HG02571 (cell line): ENCODE measurements at regions not wholly inside any gene's neighbourhood (a gene's known extent, or its start where the extent isn't known, plus 50 kb on each side); places are given as distances from the start of the nearest gene placed in this dataset.

Experiments used
- ATAC-seq: cut with Tn5 transposase; IDR thresholded peaks from one replicate; pipeline ENCODE4 v1.9.1; 2021; ENCODE audit warnings: mild to moderate bottlenecking, moderate library complexity; ENCODE audit not compliant: unreplicated experiment

DNA sequence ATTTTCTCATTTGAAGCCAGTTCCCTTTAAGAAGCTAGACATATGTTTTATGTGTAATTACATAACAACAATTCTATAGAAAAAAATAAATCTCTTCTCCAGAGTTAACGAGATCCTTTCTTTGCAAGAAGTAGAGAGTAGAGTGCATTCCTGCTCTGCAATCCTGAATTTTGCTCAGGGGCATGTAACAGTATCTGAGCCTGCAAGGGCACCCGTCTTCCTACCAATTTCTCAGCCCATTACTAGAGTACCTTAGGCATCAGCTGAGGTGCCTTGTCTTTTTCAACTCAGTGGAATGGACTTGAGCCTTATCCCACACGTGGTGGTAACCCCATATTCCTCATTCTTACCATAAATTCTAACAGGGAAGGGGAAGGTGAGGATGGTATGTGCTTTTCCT, 205.9 kb downstream of the IKZF2 start:
- no peak for ATAC-seq

GRCh38 chr2:212943351-212943750, 208.1 kb downstream of the IKZF2 start:
- no peak for ATAC-seq

GRCh38 chr2:212941361-212941760, 210.1 kb downstream of the IKZF2 start:
- no peak for ATAC-seq

GRCh38 chr2:212940816-212941215, 210.6 kb downstream of the IKZF2 start:
- ATAC-seq: no peak

DNA sequence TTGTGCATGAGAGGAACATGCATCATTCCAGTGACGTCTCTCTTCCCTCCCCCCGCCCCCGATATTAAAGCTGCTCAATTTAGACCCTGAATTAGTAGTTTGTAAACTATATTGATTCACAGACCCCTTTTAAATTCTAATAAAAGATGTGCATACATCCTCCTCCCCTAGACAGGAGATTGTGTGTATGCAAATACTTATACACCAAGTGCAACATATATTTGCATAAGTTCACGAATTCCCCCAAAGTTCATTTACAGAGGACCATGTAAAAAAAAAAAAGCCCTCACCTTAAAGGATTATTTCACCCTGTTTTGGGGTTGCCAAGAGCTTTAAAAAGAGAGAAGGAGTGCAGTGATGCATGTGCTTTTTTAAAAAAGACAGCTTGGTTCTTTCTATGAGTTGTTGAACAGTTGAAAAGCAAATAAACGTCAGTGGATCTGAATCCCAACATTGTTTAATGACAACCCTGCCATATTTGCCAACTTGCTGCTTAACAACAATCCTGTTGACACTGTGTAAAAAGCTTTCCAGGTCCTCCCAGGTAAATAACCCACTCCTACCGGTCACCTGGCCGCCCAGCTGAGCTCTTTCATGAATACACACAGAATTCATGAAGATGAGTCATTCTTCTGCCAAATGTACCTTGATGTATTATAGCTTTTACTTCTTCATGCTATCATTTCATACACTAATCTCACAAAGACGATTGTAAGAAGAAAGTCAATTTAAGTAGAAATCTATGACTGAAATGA, 211.5 kb downstream of the IKZF2 start:
- ATAC-seq: no peak

GRCh38 chr2:212938144-212938793, 213.1 kb downstream of the IKZF2 start:
- no peak for ATAC-seq

GRCh38 chr2:212936572-212936971, 214.8 kb downstream of the IKZF2 start:
- no peak for ATAC-seq

GRCh38 chr2:212935752-212936151, 215.7 kb downstream of the IKZF2 start:
- no peak for ATAC-seq

GRCh38 chr2:212931271-212931670, 220.1 kb downstream of the IKZF2 start:
- ATAC-seq: no peak

GRCh38 chr2:212930556-212931260, 220.7 kb downstream of the IKZF2 start:
- ATAC-seq: no peak

DNA sequence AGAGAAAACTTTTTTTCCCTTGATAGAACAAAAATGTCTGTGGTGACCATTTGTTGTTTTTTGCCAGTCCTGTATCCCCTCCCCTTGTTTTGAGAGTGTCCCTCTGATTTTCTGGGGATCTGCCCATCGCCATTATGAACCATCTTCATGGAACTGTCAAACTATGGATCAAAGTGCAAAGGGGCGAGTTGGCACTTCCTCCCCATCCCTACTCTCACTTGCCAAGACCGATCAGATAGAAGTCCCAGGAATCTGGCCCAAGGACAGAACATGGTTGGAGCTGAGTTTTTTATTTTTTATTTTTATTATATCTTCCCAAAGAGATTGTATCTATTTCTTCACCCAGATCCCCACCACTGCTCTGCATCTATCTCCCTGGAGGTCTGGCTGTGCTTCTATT, 221.4 kb downstream of the IKZF2 start:
- no peak for ATAC-seq

DNA sequence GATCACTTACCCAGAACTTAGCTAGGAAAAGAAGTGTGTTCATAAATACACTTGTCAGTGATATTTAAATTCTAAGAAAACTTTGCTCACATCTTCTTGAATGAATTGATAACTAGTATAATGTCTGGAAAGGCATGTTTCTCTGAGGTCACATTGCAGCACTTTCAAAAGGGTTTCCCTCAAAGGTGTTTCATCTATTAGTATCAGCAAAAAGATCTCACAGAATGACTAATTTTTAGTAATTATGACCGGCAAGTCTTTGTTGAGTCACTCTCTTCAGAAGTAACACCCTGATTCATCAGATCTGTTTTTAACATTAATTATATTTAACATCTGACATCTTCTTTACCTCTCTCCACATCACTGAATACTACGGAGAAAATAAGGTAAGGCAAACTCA, 222.3 kb downstream of the IKZF2 start:
- ATAC-seq: no peak

DNA sequence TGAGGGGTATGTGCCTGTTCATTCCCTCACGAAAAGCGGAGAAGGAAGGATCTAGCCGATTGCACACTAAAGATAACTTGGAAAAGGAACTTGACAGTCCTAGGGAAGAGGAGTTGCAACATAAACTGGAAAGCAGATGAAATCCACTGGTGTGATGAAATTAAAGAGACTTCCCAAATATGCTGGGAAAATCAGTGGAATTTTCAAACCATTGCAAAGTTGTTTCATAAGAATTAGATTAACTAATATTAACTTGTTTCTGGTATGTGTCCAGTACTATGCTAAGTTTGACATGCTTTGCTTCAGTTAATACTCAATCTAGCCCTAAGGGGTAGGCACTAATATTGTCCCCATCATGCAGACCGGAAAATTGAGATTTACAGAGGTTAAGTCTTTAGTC, 222.7 kb downstream of the IKZF2 start:
- ATAC-seq: no peak

DNA sequence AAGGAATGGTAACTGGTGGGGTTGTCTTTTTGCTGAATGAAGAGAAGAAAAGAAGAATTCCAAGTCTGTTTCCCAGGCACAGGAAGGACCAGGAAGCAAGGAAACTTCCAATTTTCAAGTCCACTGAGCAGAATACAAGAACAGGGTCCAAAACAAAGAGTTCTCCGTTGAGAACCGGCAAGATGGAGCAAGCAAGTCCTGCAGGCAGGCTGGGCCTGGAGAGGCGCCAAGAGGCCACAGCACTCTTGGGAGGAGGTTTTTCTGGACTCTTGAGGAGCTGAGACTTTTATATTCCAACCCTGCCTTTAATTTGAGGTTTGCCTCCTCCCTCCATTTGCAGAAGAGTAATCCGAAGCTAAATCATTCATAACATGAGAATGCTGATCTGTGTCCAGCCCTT, 224.5 kb downstream of the IKZF2 start:
- ATAC-seq: no peak

- ATAC-seq: no peak
These were observed 228.0 kb downstream of the IKZF2 start for GRCh38 chr2:212923393-212923792.

DNA sequence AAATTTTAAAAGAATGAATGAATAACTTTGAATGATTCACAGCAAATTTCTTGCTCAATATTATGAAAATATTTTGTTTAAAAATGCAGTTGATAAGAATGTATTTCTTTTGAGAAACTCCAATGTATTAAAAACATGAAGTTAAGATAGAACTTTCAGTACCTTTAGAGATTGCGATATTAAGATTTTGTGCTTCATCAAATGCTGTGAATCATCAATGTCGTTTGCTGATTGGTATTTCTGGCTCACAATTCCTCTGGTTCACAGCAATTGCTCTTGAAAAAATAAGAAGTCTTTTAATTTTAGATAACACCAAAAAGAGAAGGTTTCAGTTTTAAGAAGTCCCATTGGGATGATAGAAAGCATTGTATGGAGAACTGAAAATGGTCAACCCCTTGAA, 228.7 kb downstream of the IKZF2 start:
- ATAC-seq: no peak

GRCh38 chr2:212921711-212922110, 229.7 kb downstream of the IKZF2 start:
- ATAC-seq: no peak

DNA sequence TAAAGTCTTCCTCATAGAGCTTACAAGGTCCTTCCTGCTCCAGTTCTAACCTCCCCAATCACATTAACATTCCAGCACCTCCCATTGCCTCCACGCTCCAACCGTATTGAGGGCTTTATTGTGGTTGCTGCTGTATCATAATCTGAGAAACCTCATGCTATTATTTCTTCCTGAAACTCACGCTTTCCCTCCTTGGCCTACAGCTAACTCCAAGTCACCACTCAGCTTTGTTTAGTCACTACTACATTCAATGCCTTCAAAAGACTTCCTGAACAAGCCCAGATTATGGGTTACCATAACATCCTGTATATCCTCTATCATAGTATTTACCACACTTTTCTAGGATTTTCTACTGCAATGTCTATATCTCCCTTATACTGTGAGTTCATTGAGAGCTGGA, 230.4 kb downstream of the IKZF2 start:
- ATAC-seq: no peak

- no peak for ATAC-seq
These were observed 232.2 kb downstream of the IKZF2 start for GRCh38 chr2:212919238-212919637.

GRCh38 chr2:212918336-212918735, 233.1 kb downstream of the IKZF2 start:
- no peak for ATAC-seq

GRCh38 chr2:212915121-212915782, 236.2 kb downstream of the IKZF2 start:
- ATAC-seq: peak; percentile 69

- no peak for ATAC-seq
These were observed 237.0 kb downstream of the IKZF2 start for GRCh38 chr2:212914392-212914791.
